ENCODE measurements at regions not wholly inside any gene's neighbourhood (a gene's known extent, or its start where the extent isn't known, plus 50 kb on each side); places are given as distances from the start of the nearest gene placed in this dataset.

- no peak overlapping the region for H3K9ac ChIP-seq (ENCODE audit: low read depth, low read length)
- H3K27me3 ChIP-seq (ENCODE audit: insufficient read depth, low read length): no peaks in the 10 kb centered on the region
- H3K27ac ChIP-seq (ENCODE audit: low read length): no peak overlapping the region
- no peak overlapping the region for H3K4me3 ChIP-seq (ENCODE audit: low read length)
- peaks cover 3% of the 10 kb centered on the region; the same call in 1 of the 2 replicates for H3K4me1 ChIP-seq (ENCODE audit: insufficient read depth, low read length)
- H3K9me3 ChIP-seq (ENCODE audit: insufficient read depth, low read depth, low read length): no peaks in the 10 kb centered on the region
- no peaks in the 10 kb centered on the region for H3K36me3 ChIP-seq (ENCODE audit: insufficient read depth, low read depth, low read length)
Measured at GRCh38 chr5:159750226-159750625, 166.1 kb upstream of the ADRA1B start.

- Histone ChIP-seq H3K36me3 (ENCODE audit: insufficient read depth, low read depth, low read length) (no peaks in the 10 kb centered on the region), H3K9me3 (ENCODE audit: insufficient read depth, low read depth, low read length) (no peaks in the 10 kb centered on the region), H3K27me3 (ENCODE audit: insufficient read depth, low read length) (no peaks in the 10 kb centered on the region), H3K4me1 (ENCODE audit: insufficient read depth, low read length) (peaks cover under 1% of the 10 kb centered on the region; the same call in 1 of the 2 replicates), H3K4me3 (ENCODE audit: low read length) (no peak overlapping the region), H3K27ac (ENCODE audit: low read length) (no peak overlapping the region), H3K9ac (ENCODE audit: low read depth, low read length) (no peak overlapping the region)
Measured at GRCh38 chr5:159751459-159751858, 164.8 kb upstream of the ADRA1B start.

DNA sequence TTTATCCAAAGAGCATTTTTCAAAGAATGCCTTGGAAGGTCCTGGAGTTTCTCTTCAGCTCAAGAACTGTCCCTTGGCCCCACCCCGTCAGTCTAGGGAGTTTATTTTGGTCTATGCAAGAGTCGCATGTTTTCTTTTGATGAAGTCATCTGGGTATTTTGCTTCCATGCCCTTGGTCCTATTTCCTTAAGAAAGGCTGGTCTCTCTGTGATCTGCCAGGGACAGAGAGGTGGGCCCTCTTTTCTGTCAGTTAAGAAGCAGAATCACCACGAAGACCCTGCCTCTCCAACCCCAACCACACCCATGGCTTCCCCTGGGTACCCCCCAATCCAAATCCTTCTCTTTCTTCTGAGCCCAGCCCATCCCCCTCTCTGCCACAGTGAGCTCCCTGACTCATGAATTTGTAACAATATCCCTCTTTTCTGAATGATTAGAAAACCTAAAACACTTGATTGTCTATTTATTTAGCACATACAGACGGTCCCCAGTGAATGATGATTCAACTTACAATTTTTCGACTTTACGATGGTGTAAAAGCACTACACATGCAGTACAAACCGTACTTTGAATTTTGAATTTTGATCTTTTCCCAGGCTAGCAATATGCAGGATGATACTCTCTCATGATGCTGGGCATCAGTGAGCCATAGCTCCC, 163.5 kb upstream of the ADRA1B start:
- H3K27ac ChIP-seq (ENCODE audit: low read length): no peak overlapping the region
- no peaks in the 10 kb centered on the region for H3K36me3 ChIP-seq (ENCODE audit: insufficient read depth, low read depth, low read length)
- no peak overlapping the region for H3K9ac ChIP-seq (ENCODE audit: low read depth, low read length)
- no peak overlapping the region for H3K4me3 ChIP-seq (ENCODE audit: low read length)
- no peaks in the 10 kb centered on the region for H3K9me3 ChIP-seq (ENCODE audit: insufficient read depth, low read depth, low read length)
- no peaks in the 10 kb centered on the region for H3K27me3 ChIP-seq (ENCODE audit: insufficient read depth, low read length)
- no peaks in the 10 kb centered on the region for H3K4me1 ChIP-seq (ENCODE audit: insufficient read depth, low read length)

- Histone ChIP-seq H3K9me3 (ENCODE audit: insufficient read depth, low read depth, low read length) (no peaks in the 10 kb centered on the region), H3K4me1 (ENCODE audit: insufficient read depth, low read length) (no peaks in the 10 kb centered on the region), H3K9ac (ENCODE audit: low read depth, low read length) (no peak overlapping the region), H3K4me3 (ENCODE audit: low read length) (no peak overlapping the region), H3K27ac (ENCODE audit: low read length) (no peak overlapping the region), H3K27me3 (ENCODE audit: insufficient read depth, low read length) (no peaks in the 10 kb centered on the region), H3K36me3 (ENCODE audit: insufficient read depth, low read depth, low read length) (no peaks in the 10 kb centered on the region)
Measured at GRCh38 chr5:159758189-159758588, 158.1 kb upstream of the ADRA1B start.

DNA sequence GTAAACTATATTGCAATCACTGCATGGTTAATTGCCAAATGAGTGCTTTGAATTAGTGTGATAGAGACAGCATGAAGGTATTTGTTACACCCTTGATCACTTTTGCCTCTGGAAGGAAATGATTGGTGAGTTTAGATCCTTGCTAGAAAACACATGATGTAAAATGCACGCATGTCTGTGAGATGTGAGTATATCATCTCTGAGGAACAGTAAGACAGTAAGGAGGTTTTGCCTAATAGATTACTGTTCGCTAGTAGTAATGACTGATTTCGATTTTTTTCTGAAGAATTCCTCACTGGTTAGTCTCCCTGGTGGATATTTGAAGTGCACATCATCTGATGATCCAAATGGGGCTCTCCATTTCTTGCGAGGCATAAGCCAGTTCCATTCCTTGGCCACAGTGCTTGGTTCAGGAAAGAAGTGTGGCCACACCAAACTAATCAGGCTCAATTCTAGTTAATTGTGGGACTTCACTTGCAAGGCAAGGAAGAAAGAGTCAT, 156.4 kb upstream of the ADRA1B start:
- H3K4me1 ChIP-seq (ENCODE audit: insufficient read depth, low read length): no peaks in the 10 kb centered on the region
- H3K27me3 ChIP-seq (ENCODE audit: insufficient read depth, low read length): no peaks in the 10 kb centered on the region
- no peaks in the 10 kb centered on the region for H3K36me3 ChIP-seq (ENCODE audit: insufficient read depth, low read depth, low read length)
- H3K27ac ChIP-seq (ENCODE audit: low read length): no peak overlapping the region
- H3K9ac ChIP-seq (ENCODE audit: low read depth, low read length): no peak overlapping the region
- H3K9me3 ChIP-seq (ENCODE audit: insufficient read depth, low read depth, low read length): no peaks in the 10 kb centered on the region
- H3K4me3 ChIP-seq (ENCODE audit: low read length): no peak overlapping the region

- no peak overlapping the region for H3K27ac ChIP-seq (ENCODE audit: low read length)
- H3K4me1 ChIP-seq (ENCODE audit: insufficient read depth, low read length): peaks cover 4% of the 10 kb centered on the region; the same call in 1 of the 2 replicates
- no peaks in the 10 kb centered on the region for H3K36me3 ChIP-seq (ENCODE audit: insufficient read depth, low read depth, low read length)
Measured at GRCh38 chr5:159762921-159763320, 153.4 kb upstream of the ADRA1B start.

DNA sequence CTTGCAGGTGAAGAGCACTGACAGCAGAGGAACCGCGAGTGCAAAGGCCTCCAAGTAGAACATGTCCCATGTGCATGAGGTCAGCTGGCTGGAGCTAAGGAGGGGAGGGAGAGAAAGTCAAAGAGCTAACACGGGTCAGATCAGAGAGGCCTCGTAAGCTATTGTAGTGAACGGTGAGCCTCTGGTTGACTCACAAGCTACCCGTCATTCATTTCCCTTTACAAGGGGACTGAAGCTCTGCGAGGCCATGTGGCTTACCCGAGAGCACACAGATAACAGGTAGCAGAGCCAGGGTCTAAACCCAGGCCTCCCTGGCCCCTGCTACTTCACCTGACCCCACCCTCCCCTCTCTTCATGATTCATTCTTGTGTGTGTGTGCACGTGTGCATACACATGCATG, 152.7 kb upstream of the ADRA1B start:
- Histone ChIP-seq H3K9ac (ENCODE audit: low read depth, low read length) (no peak overlapping the region), H3K36me3 (ENCODE audit: insufficient read depth, low read depth, low read length) (no peaks in the 10 kb centered on the region), H3K4me1 (ENCODE audit: insufficient read depth, low read length) (peaks cover 7% of the 10 kb centered on the region; the same call in 1 of the 2 replicates), H3K9me3 (ENCODE audit: insufficient read depth, low read depth, low read length) (no peaks in the 10 kb centered on the region), H3K4me3 (ENCODE audit: low read length) (no peak overlapping the region), H3K27me3 (ENCODE audit: insufficient read depth, low read length) (no peaks in the 10 kb centered on the region), H3K27ac (ENCODE audit: low read length) (no peak overlapping the region)

More at GRCh38 chr5:159762921-159763320, 153.4 kb upstream of the ADRA1B start:
- H3K9ac ChIP-seq (ENCODE audit: low read depth, low read length): no peak overlapping the region
- H3K4me3 ChIP-seq (ENCODE audit: low read length): no peak overlapping the region
- no peaks in the 10 kb centered on the region for H3K27me3 ChIP-seq (ENCODE audit: insufficient read depth, low read length)
- no peaks in the 10 kb centered on the region for H3K9me3 ChIP-seq (ENCODE audit: insufficient read depth, low read depth, low read length)

- Histone ChIP-seq H3K4me1 (ENCODE audit: insufficient read depth, low read length) (peaks cover 13% of the 10 kb centered on the region; the same call in 1 of the 2 replicates), H3K27me3 (ENCODE audit: insufficient read depth, low read length) (no peaks in the 10 kb centered on the region), H3K4me3 (ENCODE audit: low read length) (no peak overlapping the region), H3K36me3 (ENCODE audit: insufficient read depth, low read depth, low read length) (no peaks in the 10 kb centered on the region), H3K27ac (ENCODE audit: low read length) (no peak overlapping the region), H3K9me3 (ENCODE audit: insufficient read depth, low read depth, low read length) (no peaks in the 10 kb centered on the region), H3K9ac (ENCODE audit: low read depth, low read length) (no peak overlapping the region)
Measured at GRCh38 chr5:159764283-159765134, 151.8 kb upstream of the ADRA1B start.

DNA sequence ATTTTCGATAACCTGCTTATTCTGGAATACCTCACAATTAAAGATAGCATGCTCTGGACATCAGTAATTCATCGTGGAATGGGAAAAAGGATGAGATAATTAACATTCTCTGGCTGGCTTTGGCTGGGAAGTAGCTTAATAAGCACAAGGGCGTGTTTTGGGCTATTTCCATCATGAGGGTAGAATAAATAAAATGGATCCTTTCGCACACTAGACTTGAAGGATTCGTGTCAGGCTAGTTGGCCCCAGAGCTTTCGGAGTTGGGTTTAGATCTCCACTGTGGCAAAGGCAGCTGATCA, 151.2 kb upstream of the ADRA1B start:
- Histone ChIP-seq H3K9ac (ENCODE audit: low read depth, low read length) (no peak overlapping the region), H3K27me3 (ENCODE audit: insufficient read depth, low read length) (no peaks in the 10 kb centered on the region), H3K4me3 (ENCODE audit: low read length) (no peak overlapping the region)

DNA sequence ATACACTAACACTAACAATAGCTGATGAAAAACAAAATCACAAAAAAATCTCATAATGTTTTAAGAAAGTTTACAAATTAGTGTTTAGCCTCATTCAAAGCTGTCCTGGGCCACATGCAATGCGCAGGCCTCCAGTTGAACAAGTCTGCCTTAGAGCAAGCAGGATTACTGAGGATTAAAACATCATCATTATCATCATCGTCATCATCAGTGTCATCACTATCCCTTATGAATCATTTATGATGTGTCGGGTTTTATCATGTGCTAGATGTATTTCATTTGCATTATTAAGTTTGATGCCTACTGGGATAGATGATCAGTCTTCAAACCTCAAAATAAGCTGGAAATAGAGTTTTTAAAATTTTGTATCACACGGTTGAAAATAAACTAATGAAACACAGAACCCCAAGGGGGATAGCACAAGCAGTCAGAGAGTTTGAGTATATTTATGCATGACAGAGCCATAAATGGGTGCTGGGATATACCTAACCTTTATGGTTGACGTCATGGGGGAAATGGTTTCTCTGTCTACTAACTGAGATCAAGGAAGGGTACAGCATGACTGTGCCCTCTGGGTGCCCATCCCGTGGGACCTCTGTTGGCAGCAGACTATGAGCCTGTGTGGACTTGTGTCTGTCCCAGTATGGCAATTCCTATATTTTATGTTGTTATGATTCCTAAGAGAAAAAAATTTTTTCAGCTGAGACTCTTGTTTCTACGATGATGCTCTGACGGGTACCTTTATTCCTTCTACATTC, 150.3 kb upstream of the ADRA1B start:
- Histone ChIP-seq H3K9me3 (ENCODE audit: insufficient read depth, low read depth, low read length) (no peaks in the 10 kb centered on the region), H3K9ac (ENCODE audit: low read depth, low read length) (no peak overlapping the region), H3K4me3 (ENCODE audit: low read length) (no peak overlapping the region), H3K27ac (ENCODE audit: low read length) (no peak overlapping the region), H3K4me1 (ENCODE audit: insufficient read depth, low read length) (peaks cover 13% of the 10 kb centered on the region; the same call in 1 of the 2 replicates), H3K36me3 (ENCODE audit: insufficient read depth, low read depth, low read length) (no peaks in the 10 kb centered on the region), H3K27me3 (ENCODE audit: insufficient read depth, low read length) (no peaks in the 10 kb centered on the region)

More for the DNA sequence above, 151.2 kb upstream of the ADRA1B start:
- Histone ChIP-seq H3K4me1 (ENCODE audit: insufficient read depth, low read length) (peaks cover 13% of the 10 kb centered on the region; the same call in 1 of the 2 replicates), H3K9me3 (ENCODE audit: insufficient read depth, low read depth, low read length) (no peaks in the 10 kb centered on the region), H3K36me3 (ENCODE audit: insufficient read depth, low read depth, low read length) (no peaks in the 10 kb centered on the region), H3K27ac (ENCODE audit: low read length) (no peak overlapping the region)

- Histone ChIP-seq H3K9me3 (ENCODE audit: insufficient read depth, low read depth, low read length) (no peaks in the 10 kb centered on the region), H3K4me3 (ENCODE audit: low read length) (peak overlapping the region; percentile 48; the same call in 1 of the 2 replicates), H3K36me3 (ENCODE audit: insufficient read depth, low read depth, low read length) (no peaks in the 10 kb centered on the region), H3K4me1 (ENCODE audit: insufficient read depth, low read length) (peaks cover 13% of the 10 kb centered on the region; the same call in 1 of the 2 replicates), H3K27ac (ENCODE audit: low read length) (peak overlapping the region; percentile 15), H3K9ac (ENCODE audit: low read depth, low read length) (peak overlapping the region; percentile 34; the same call in 1 of the 2 replicates), H3K27me3 (ENCODE audit: insufficient read depth, low read length) (peaks cover 5% of the 10 kb centered on the region)
Measured at GRCh38 chr5:159768243-159768642, 148.0 kb upstream of the ADRA1B start.
